ENCODE measurements at regions not wholly inside any gene's neighbourhood (a gene's known extent, or its start where the extent isn't known, plus 50 kb on each side); places are given as distances from the start of the nearest gene placed in this dataset.

GRCh38 chr16:48076455-48077012, 79.3 kb downstream of the ABCC12 start:
- TF ChIP-seq CTCF (IDR thresholded peaks at IDR 0.05) (no peak), POLR2A (IDR thresholded peaks at IDR 0.05) (no peak)
